ENCODE measurements at regions not wholly inside any gene's neighbourhood (a gene's known extent, or its start where the extent isn't known, plus 50 kb on each side); places are given as distances from the start of the nearest gene placed in this dataset.

DNA sequence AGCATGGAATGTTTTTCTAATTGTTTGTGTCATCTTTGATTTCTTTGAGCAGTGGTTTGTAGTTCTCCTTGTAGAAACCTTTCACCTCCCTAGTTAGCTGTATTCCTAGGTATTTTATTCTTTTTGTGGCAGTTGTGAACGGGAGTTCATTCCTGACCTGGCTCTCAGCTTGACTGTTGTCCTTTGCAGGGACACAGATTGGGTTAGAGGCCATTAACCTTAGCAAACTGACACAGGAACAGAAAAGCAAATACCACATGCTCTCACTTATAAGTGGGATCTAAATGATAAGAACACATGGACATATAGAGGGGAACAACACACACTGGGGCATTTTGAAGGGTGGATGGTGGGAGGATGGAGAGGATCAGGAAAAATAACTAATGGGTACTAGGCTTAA is 52.2 kb upstream of the RORA start:
- ChIA-PET POLR2A (no interaction called here), CTCF (no interaction called here)
- DNase-seq = no peak
- no peaks in the 10 kb centered on the region for H3K9me3 Mint-ChIP-seq (ENCODE audit: unreplicated experiment)
- Histone ChIP-seq H3K36me3 (ENCODE audit: control insufficient read depth, insufficient read depth, low read length) (no peaks in the 10 kb centered on the region), H3K9me3 (no peaks in the 10 kb centered on the region), H3K27me3 (replicated peaks; ENCODE audit: control insufficient read depth, insufficient read depth, low read length) (no peaks in the 10 kb centered on the region), H3K4me1 (no peaks in the 10 kb centered on the region), H3K4me3 (ENCODE audit: low read depth, low read length) (no peak overlapping the region)
- BruUV-seq (replicated peaks) = no TSS peak
- no peak overlapping the region for H3K4me3 Mint-ChIP-seq (ENCODE audit: unreplicated experiment)
- H3K27ac Mint-ChIP-seq (ENCODE audit: unreplicated experiment) = no peak overlapping the region
- H3K36me3 Mint-ChIP-seq (ENCODE audit: insufficient read depth, unreplicated experiment) = no peaks in the 10 kb centered on the region
- no peaks in the 10 kb centered on the region for H3K4me1 Mint-ChIP-seq (ENCODE audit: low read depth, unreplicated experiment)
- peaks cover 6% of the 10 kb centered on the region for H3K27me3 Mint-ChIP-seq (ENCODE audit: insufficient read depth, unreplicated experiment)
- TF ChIP-seq, protein P1, sequence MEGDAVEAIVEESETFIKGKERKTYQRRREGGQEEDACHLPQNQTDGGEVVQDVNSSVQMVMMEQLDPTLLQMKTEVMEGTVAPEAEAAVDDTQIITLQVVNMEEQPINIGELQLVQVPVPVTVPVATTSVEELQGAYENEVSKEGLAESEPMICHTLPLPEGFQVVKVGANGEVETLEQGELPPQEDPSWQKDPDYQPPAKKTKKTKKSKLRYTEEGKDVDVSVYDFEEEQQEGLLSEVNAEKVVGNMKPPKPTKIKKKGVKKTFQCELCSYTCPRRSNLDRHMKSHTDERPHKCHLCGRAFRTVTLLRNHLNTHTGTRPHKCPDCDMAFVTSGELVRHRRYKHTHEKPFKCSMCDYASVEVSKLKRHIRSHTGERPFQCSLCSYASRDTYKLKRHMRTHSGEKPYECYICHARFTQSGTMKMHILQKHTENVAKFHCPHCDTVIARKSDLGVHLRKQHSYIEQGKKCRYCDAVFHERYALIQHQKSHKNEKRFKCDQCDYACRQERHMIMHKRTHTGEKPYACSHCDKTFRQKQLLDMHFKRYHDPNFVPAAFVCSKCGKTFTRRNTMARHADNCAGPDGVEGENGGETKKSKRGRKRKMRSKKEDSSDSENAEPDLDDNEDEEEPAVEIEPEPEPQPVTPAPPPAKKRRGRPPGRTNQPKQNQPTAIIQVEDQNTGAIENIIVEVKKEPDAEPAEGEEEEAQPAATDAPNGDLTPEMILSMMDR (IDR thresholded peaks at IDR 0.05; ENCODE audit: insufficient read depth in 1 of 2, low read depth in 1 of 2, low read length in 1 of 2, severe bottlenecking in 1 of 2, unreplicated experiment in 1 of 2) = no peak
- intact Hi-C loops (cut with micrococcal nuclease; ENCODE audit: unreplicated experiment) = no loop called here

Measured in Caco-2 (cell line).